ENCODE measurements at regions not wholly inside any gene's neighbourhood (a gene's known extent, or its start where the extent isn't known, plus 50 kb on each side); places are given as distances from the start of the nearest gene placed in this dataset.

DNA sequence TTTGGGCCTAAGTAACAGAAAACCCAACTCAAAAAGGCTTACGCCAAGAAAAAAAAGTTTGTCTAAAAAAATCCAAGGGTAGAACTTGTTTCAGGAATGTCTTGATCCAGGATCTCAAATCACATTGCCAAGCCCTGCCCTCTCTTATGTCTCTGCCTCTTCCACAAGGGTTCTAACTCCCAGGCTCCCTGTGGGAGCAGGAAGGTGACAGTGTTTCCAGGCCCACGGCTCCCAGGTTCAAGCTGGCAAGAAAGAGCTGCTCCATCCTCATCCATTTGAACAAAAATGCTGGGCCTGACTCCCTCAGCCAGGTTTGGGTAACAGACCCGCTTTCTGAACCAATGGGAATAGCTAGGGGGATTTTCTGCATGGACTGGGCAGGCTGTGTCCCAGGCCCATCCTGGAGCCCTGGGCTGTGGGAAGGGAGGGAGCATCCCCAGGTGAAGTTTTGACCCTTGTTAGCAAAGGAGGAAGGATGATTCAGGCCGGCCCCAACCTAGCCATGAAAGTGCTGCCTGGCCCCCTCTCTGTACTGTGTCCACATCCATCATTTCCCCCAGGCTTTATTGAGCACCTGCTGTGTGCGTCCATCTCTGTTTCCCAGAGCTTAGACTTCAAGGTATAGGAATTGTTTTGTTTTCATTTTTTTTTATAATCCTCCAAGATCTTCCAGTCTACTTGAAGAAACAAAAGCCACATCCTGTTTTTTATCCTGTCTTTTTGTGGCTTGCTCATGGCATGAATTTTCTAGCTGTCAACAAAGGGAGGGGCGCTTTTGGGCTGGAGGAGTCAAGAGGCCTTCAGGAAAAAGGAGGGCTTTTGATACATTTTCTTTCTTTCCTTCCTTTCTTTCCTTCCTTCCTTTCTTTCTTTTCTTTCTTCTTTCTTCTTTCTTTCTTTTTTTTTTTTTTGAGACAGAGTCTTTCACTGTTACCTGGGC, 159.8 kb downstream of the TFAP2C start:
- ATAC-seq (no peak), DNase-seq (no peak)
- Mint-ChIP-seq H3K9me3 (no peaks in the 10 kb centered on the region), H3K4me1 (ENCODE audit: low read depth) (no peaks in the 10 kb centered on the region), H3K36me3 (ENCODE audit: insufficient read depth) (no peaks in the 10 kb centered on the region), H3K4me3 (no peak overlapping the region), H3K27me3 (ENCODE audit: low read depth) (no peaks in the 10 kb centered on the region)

DNA sequence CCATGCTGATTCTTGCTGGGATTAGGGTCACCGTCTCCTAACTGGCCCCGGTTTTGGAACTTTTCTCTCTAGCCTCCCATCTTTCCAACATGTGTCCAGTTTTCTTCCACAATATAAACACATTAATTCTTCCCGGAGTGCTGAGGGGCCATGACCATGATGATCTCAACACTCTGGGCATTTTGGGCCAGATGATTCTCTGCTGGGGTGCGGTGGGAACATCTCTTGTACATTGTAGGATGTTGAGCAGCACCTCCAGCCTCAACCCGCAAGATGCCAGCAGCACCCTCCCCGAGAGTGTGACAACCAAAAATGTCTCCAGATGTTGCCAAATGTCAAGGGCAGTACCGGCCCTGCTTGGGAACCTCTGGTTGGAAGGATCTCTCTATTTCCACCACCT, 164.8 kb downstream of the TFAP2C start:
- peaks cover 7% of the 10 kb centered on the region for H3K9me3 Mint-ChIP-seq
- H3K4me3 Mint-ChIP-seq: no peak overlapping the region
- no peak for DNase-seq
- ATAC-seq: no peak
- no peaks in the 10 kb centered on the region for H3K4me1 Mint-ChIP-seq (ENCODE audit: low read depth)
- H3K27me3 Mint-ChIP-seq (ENCODE audit: low read depth): no peaks in the 10 kb centered on the region
- no peaks in the 10 kb centered on the region for H3K36me3 Mint-ChIP-seq (ENCODE audit: insufficient read depth)

DNA sequence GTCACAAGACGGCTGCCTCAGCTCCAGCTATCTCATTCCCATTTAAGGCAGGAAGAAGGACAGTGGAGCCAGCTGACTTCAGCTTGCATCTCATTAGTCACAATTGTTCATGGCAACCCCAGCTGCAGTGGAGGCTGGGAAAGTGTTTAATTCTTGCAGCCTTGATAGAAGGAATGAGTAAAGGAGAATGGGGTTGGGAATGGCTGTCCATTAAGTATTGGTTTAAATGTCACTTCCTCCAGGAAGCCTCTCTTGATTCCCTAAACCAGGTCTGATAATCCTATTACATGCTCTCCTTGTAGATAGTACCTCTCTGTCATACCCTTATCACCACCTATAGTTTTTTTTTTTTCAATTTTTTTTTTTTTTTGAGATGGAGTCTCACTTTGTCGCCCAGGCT, 166.4 kb downstream of the TFAP2C start:
- Mint-ChIP-seq H3K4me3 (no peak overlapping the region), H3K36me3 (ENCODE audit: insufficient read depth) (no peaks in the 10 kb centered on the region), H3K4me1 (ENCODE audit: low read depth) (no peaks in the 10 kb centered on the region), H3K27me3 (ENCODE audit: low read depth) (no peaks in the 10 kb centered on the region), H3K9me3 (peaks cover 9% of the 10 kb centered on the region)
- ATAC-seq: no peak
- no peak for DNase-seq

- no peak for ATAC-seq
- no peak for DNase-seq
- Mint-ChIP-seq H3K27me3 (ENCODE audit: low read depth) (no peaks in the 10 kb centered on the region), H3K4me1 (ENCODE audit: low read depth) (no peaks in the 10 kb centered on the region), H3K9me3 (peaks cover 9% of the 10 kb centered on the region), H3K36me3 (ENCODE audit: insufficient read depth) (no peaks in the 10 kb centered on the region), H3K4me3 (no peak overlapping the region)
Observed at GRCh38 chr20:56796345-56796744, 167.2 kb downstream of the TFAP2C start.

DNA sequence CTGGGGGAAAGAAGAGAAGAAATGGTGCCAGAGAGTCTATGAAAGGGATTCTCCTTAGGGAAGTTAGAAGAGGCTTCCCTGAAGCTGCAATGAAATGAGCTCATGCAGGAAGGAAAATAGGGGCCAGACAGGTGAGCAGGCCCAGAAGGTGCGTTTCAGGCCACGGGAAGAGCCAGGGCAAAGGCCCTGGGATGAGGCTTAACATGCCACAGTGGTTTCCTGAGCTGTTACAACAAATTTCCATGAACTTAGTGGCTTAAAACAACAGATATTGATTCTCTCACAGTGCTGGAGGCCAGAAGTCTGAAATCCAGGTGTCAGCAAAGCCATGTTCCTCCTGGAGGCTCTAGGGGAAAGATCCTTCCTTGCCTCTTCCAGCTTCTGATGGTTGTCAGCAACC, 167.9 kb downstream of the TFAP2C start:
- H3K4me1 Mint-ChIP-seq (ENCODE audit: low read depth): no peaks in the 10 kb centered on the region
- no peaks in the 10 kb centered on the region for H3K27me3 Mint-ChIP-seq (ENCODE audit: low read depth)
- DNase-seq (no peak), ATAC-seq (no peak)
- no peak overlapping the region for H3K4me3 Mint-ChIP-seq
- peaks cover 9% of the 10 kb centered on the region for H3K9me3 Mint-ChIP-seq
- no peaks in the 10 kb centered on the region for H3K36me3 Mint-ChIP-seq (ENCODE audit: insufficient read depth)

- Mint-ChIP-seq H3K27me3 (ENCODE audit: low read depth) (no peaks in the 10 kb centered on the region), H3K4me1 (ENCODE audit: low read depth) (no peaks in the 10 kb centered on the region), H3K36me3 (ENCODE audit: insufficient read depth) (no peaks in the 10 kb centered on the region), H3K9me3 (peaks cover 9% of the 10 kb centered on the region), H3K4me3 (no peak overlapping the region)
- ATAC-seq: no peak
- DNase-seq: no peak
Observed at GRCh38 chr20:56798634-56799033, 169.5 kb downstream of the TFAP2C start.

GRCh38 chr20:56799187-56799586, 170.1 kb downstream of the TFAP2C start:
- DNase-seq (no peak), ATAC-seq (no peak)
- Mint-ChIP-seq H3K36me3 (ENCODE audit: insufficient read depth) (no peaks in the 10 kb centered on the region), H3K9me3 (peaks cover 9% of the 10 kb centered on the region), H3K4me3 (no peak overlapping the region), H3K27me3 (ENCODE audit: low read depth) (no peaks in the 10 kb centered on the region), H3K4me1 (ENCODE audit: low read depth) (no peaks in the 10 kb centered on the region)

GRCh38 chr20:56800088-56800487, 171.0 kb downstream of the TFAP2C start:
- Mint-ChIP-seq H3K4me3 (no peak overlapping the region), H3K4me1 (ENCODE audit: low read depth) (no peaks in the 10 kb centered on the region), H3K27me3 (ENCODE audit: low read depth) (no peaks in the 10 kb centered on the region), H3K36me3 (ENCODE audit: insufficient read depth) (no peaks in the 10 kb centered on the region), H3K9me3 (peaks cover 9% of the 10 kb centered on the region)
- no peak for ATAC-seq
- no peak for DNase-seq

GRCh38 chr20:56801971-56802755, 173.1 kb downstream of the TFAP2C start:
- H3K36me3 Mint-ChIP-seq (ENCODE audit: insufficient read depth): no peaks in the 10 kb centered on the region
- H3K27me3 Mint-ChIP-seq (ENCODE audit: low read depth): peaks cover 8% of the 10 kb centered on the region
- no peak overlapping the region for H3K4me3 Mint-ChIP-seq
- H3K4me1 Mint-ChIP-seq (ENCODE audit: low read depth): no peaks in the 10 kb centered on the region
- ATAC-seq (no peak), DNase-seq (no peak)
- peaks cover 9% of the 10 kb centered on the region for H3K9me3 Mint-ChIP-seq

DNA sequence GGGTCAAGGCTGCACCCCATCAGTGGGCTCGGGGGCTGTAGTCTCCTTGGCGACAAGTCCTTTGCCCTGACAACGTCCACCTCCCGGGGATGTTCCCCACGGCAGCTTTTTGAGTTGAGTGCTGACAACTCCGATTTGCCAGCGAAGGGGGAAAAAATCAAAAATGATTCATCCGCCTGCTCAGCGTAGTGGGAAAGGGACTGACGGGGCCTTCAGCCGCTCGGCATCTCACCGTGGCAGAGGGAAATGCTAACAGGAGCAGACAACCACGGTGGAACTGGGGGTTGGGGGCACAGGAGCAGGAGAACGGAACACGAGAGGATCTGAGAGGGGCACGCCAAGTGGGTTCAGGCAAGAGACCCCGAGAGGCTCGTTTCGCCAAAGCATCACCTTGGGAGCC, 173.7 kb downstream of the TFAP2C start:
- Mint-ChIP-seq H3K4me3 (no peak overlapping the region), H3K27me3 (ENCODE audit: low read depth) (peaks cover 14% of the 10 kb centered on the region), H3K9me3 (peaks cover 9% of the 10 kb centered on the region), H3K36me3 (ENCODE audit: insufficient read depth) (no peaks in the 10 kb centered on the region), H3K4me1 (ENCODE audit: low read depth) (no peaks in the 10 kb centered on the region)
- no peak for DNase-seq
- ATAC-seq: no peak

DNA sequence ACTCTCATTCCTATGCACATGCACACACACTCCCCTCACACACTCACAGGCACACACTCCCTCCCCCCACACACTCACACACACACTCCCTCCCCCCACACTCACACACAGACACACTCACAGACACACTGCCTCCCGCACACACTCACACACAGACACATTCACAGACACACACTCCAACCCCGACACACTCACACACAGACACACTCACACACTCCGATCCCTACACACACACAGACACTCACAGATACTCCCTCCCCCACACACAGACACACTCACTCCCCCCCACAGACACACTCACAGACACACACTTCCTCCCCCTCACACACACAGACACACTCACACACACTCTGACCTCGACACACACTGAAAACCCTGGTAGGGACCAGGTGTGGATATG, 176.2 kb downstream of the TFAP2C start:
- H3K27me3 Mint-ChIP-seq (ENCODE audit: low read depth): peaks cover 30% of the 10 kb centered on the region
- ATAC-seq: no peak
- H3K4me1 Mint-ChIP-seq (ENCODE audit: low read depth): no peaks in the 10 kb centered on the region
- no peaks in the 10 kb centered on the region for H3K9me3 Mint-ChIP-seq
- no peaks in the 10 kb centered on the region for H3K36me3 Mint-ChIP-seq (ENCODE audit: insufficient read depth)
- DNase-seq: no peak
- H3K4me3 Mint-ChIP-seq: no peak overlapping the region

DNA sequence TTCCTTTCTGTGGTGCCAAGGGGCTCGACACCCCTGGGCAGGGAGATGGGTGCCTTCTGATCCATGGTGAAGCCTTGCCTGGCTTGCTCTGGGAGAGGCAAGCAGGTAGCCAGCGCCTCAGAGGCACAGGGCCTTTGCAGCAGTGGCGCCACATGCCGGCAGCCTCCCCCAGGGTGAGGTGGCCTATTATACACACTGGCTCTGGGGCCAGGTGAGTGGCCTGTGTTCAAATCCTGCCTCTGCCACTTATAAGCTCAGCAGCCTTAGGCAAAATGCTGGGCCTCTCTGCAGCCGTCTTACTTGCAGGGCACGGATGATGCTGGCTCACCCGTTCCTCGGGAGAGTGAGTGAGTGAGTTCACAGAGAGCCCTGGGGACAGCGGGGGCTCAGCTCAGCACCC, 176.9 kb downstream of the TFAP2C start:
- H3K4me3 Mint-ChIP-seq: no peak overlapping the region
- H3K27me3 Mint-ChIP-seq (ENCODE audit: low read depth): peaks cover 32% of the 10 kb centered on the region
- no peak for DNase-seq
- no peaks in the 10 kb centered on the region for H3K36me3 Mint-ChIP-seq (ENCODE audit: insufficient read depth)
- no peaks in the 10 kb centered on the region for H3K4me1 Mint-ChIP-seq (ENCODE audit: low read depth)
- no peak for ATAC-seq
- no peaks in the 10 kb centered on the region for H3K9me3 Mint-ChIP-seq

GRCh38 chr20:56806952-56807517, 177.9 kb downstream of the TFAP2C start:
- Mint-ChIP-seq H3K36me3 (ENCODE audit: insufficient read depth) (no peaks in the 10 kb centered on the region), H3K4me1 (ENCODE audit: low read depth) (no peaks in the 10 kb centered on the region), H3K9me3 (no peaks in the 10 kb centered on the region), H3K27me3 (ENCODE audit: low read depth) (peaks cover 34% of the 10 kb centered on the region), H3K4me3 (no peak overlapping the region)
- ATAC-seq: no peak
- no peak for DNase-seq

GRCh38 chr20:56808117-56808725, 179.1 kb downstream of the TFAP2C start:
- peaks cover 34% of the 10 kb centered on the region for H3K27me3 Mint-ChIP-seq (ENCODE audit: low read depth)
- no peaks in the 10 kb centered on the region for H3K9me3 Mint-ChIP-seq
- no peaks in the 10 kb centered on the region for H3K4me1 Mint-ChIP-seq (ENCODE audit: low read depth)
- H3K4me3 Mint-ChIP-seq: no peak overlapping the region
- ATAC-seq (no peak), DNase-seq (no peak)
- no peaks in the 10 kb centered on the region for H3K36me3 Mint-ChIP-seq (ENCODE audit: insufficient read depth)
